Nephron (organoid): ENCODE measurements at regions not wholly inside any gene's neighbourhood (a gene's known extent, or its start where the extent isn't known, plus 50 kb on each side); places are given as distances from the start of the nearest gene placed in this dataset.

Experiments used
- H3K27ac Mint-ChIP-seq, 3 experiments: 2 replicates each; pipeline ENCODE4 v1.8.0; 2020; ENCODE audit warnings: mixed read lengths in 3 of 3, mild to moderate bottlenecking in 2 of 3, moderate library complexity in 1 of 3
- H3K27me3 Mint-ChIP-seq: 2 replicates; pipeline ENCODE4 v1.8.0; 2021; ENCODE audit warnings: low read depth, mild to moderate bottlenecking, moderate library complexity, mixed read lengths
- H3K36me3 Mint-ChIP-seq: 2 replicates; pipeline ENCODE4 v1.8.0; 2020; ENCODE audit warnings: low read depth, mixed read lengths
- H3K4me1 Mint-ChIP-seq: 2 replicates; pipeline ENCODE4 v1.8.0; 2020; ENCODE audit warnings: mixed read lengths
- H3K4me3 Mint-ChIP-seq, 3 experiments: 2 replicates each; pipeline ENCODE4 v1.8.0; 2020; ENCODE audit warnings: mild to moderate bottlenecking in 3 of 3, mixed read lengths in 3 of 3, moderate library complexity in 2 of 3
- H3K9me3 Mint-ChIP-seq: 2 replicates; pipeline ENCODE4 v1.8.0; 2020; ENCODE audit warnings: mixed read lengths
- CTCF ChIP-seq, 3 experiments: fragments of 200-600 bp; sonication (generic); IDR thresholded peaks; one replicate each; pipeline ENCODE4 v1.5.0; 2021; ENCODE audit warnings: antibody characterized with exemption in 3 of 3; ENCODE audit not compliant: unreplicated experiment in 3 of 3

GRCh38 chr7:28293527-28293835, 112.9 kb upstream of the JAZF1 start:
- Mint-ChIP-seq H3K36me3 (no peaks in the 10 kb centered on the region), H3K4me1 (peaks cover 26% of the 10 kb centered on the region), H3K4me3 (no peak overlapping the region), H3K9me3 (no peaks in the 10 kb centered on the region), H3K27ac (peak overlapping the region in 1 of 3 experiments; percentile 65), H3K27me3 (no peaks in the 10 kb centered on the region)
- TF ChIP-seq CTCF (IDR thresholded peaks at IDR 0.05; ENCODE audit: unreplicated experiment in 3 of 3) = no peak

- no peaks in the 10 kb centered on the region for H3K27me3 Mint-ChIP-seq
- H3K4me3 Mint-ChIP-seq = no peak overlapping the region
- peaks cover 45% of the 10 kb centered on the region for H3K4me1 Mint-ChIP-seq
- no peaks in the 10 kb centered on the region for H3K9me3 Mint-ChIP-seq
- peak in 1 of 3 experiments; percentile 46 for TF ChIP-seq CTCF (IDR thresholded peaks at IDR 0.05; ENCODE audit: unreplicated experiment in 3 of 3)
- no peaks in the 10 kb centered on the region for H3K36me3 Mint-ChIP-seq
- no peak overlapping the region for H3K27ac Mint-ChIP-seq
Measured at GRCh38 chr7:28296571-28297483, 115.5 kb upstream of the CREB5 start.

GRCh38 chr7:28297801-28298459, 114.4 kb upstream of the CREB5 start:
- Mint-ChIP-seq H3K36me3 (no peaks in the 10 kb centered on the region), H3K9me3 (no peaks in the 10 kb centered on the region), H3K4me3 (no peak overlapping the region), H3K27ac (peak overlapping the region in 2 of 3 experiments; percentile 68 to 79), H3K4me1 (peaks cover 41% of the 10 kb centered on the region), H3K27me3 (no peaks in the 10 kb centered on the region)
- TF ChIP-seq CTCF (IDR thresholded peaks at IDR 0.05; ENCODE audit: unreplicated experiment in 3 of 3) = no peak

- Mint-ChIP-seq H3K9me3 (no peaks in the 10 kb centered on the region), H3K27me3 (no peaks in the 10 kb centered on the region), H3K4me3 (no peak overlapping the region), H3K4me1 (peaks cover 40% of the 10 kb centered on the region), H3K36me3 (no peaks in the 10 kb centered on the region), H3K27ac (peak overlapping the region; percentile 35 to 68 (median 68))
- peak; percentile 46 to 70 (median 47) for TF ChIP-seq CTCF (IDR thresholded peaks at IDR 0.05; ENCODE audit: unreplicated experiment in 3 of 3)
Measured at GRCh38 chr7:28298870-28299518, 113.3 kb upstream of the CREB5 start.

GRCh38 chr7:28299556-28299955, 112.8 kb upstream of the CREB5 start:
- TF ChIP-seq CTCF (IDR thresholded peaks at IDR 0.05; ENCODE audit: unreplicated experiment in 3 of 3) = no peak
- H3K27me3 Mint-ChIP-seq = no peaks in the 10 kb centered on the region

More at GRCh38 chr7:28299556-28299955, 112.8 kb upstream of the CREB5 start:
- Mint-ChIP-seq H3K4me1 (peaks cover 40% of the 10 kb centered on the region), H3K27ac (no peak overlapping the region), H3K9me3 (no peaks in the 10 kb centered on the region), H3K4me3 (no peak overlapping the region), H3K36me3 (no peaks in the 10 kb centered on the region)
